ENCODE measurements at regions not wholly inside any gene's neighbourhood (a gene's known extent, or its start where the extent isn't known, plus 50 kb on each side); places are given as distances from the start of the nearest gene placed in this dataset.

DNA sequence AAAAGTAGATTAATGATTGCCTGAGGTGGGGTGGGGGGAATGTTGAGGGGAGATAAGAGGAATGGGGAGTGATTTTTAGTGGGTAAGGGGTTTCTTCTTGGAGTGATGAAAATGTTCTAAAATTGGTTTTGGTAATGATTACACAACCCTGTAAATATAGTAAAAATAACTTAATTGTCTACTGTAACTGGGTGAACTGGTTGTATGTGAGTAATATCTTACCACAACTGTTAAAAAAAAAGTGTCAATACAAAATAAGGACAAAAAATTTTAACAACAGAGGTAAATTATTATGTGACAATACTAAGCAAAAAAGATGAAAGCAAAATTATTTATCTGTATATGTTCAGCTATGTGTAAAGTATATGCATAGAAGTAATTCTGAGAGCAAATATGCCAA lies 86.3 kb upstream of the RASSF8 start:
- no peak for TF ChIP-seq YY1 (IDR thresholded peaks at IDR 0.05; ENCODE audit: low read depth)
- TF ChIP-seq CEBPB (IDR thresholded peaks at IDR 0.05), result no peak
- no peak for TF ChIP-seq RAD21 (IDR thresholded peaks at IDR 0.05; ENCODE audit: low read depth)
- no peak for TF ChIP-seq FOXM1 (IDR thresholded peaks at IDR 0.05; ENCODE audit: borderline replicate concordance, low read depth)
- TF ChIP-seq ZBTB7A (IDR thresholded peaks at IDR 0.05; ENCODE audit: low read depth), result no peak
- TF ChIP-seq EP300 (IDR thresholded peaks at IDR 0.05; ENCODE audit: borderline replicate concordance), result no peak
- TF ChIP-seq NFIC (IDR thresholded peaks at IDR 0.05), result no peak
- TF ChIP-seq TCF12 (IDR thresholded peaks at IDR 0.05; ENCODE audit: low read depth), result no peak
- TF ChIP-seq, protein P1, sequence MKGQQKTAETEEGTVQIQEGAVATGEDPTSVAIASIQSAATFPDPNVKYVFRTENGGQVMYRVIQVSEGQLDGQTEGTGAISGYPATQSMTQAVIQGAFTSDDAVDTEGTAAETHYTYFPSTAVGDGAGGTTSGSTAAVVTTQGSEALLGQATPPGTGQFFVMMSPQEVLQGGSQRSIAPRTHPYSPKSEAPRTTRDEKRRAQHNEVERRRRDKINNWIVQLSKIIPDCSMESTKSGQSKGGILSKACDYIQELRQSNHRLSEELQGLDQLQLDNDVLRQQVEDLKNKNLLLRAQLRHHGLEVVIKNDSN (IDR thresholded peaks at IDR 0.05), result no peak
- no peak for TF ChIP-seq TAF1 (IDR thresholded peaks at IDR 0.05; ENCODE audit: low read depth)
- no peak for TF ChIP-seq CREB1 (IDR thresholded peaks at IDR 0.05; ENCODE audit: low read depth)
- TF ChIP-seq, protein P2, sequence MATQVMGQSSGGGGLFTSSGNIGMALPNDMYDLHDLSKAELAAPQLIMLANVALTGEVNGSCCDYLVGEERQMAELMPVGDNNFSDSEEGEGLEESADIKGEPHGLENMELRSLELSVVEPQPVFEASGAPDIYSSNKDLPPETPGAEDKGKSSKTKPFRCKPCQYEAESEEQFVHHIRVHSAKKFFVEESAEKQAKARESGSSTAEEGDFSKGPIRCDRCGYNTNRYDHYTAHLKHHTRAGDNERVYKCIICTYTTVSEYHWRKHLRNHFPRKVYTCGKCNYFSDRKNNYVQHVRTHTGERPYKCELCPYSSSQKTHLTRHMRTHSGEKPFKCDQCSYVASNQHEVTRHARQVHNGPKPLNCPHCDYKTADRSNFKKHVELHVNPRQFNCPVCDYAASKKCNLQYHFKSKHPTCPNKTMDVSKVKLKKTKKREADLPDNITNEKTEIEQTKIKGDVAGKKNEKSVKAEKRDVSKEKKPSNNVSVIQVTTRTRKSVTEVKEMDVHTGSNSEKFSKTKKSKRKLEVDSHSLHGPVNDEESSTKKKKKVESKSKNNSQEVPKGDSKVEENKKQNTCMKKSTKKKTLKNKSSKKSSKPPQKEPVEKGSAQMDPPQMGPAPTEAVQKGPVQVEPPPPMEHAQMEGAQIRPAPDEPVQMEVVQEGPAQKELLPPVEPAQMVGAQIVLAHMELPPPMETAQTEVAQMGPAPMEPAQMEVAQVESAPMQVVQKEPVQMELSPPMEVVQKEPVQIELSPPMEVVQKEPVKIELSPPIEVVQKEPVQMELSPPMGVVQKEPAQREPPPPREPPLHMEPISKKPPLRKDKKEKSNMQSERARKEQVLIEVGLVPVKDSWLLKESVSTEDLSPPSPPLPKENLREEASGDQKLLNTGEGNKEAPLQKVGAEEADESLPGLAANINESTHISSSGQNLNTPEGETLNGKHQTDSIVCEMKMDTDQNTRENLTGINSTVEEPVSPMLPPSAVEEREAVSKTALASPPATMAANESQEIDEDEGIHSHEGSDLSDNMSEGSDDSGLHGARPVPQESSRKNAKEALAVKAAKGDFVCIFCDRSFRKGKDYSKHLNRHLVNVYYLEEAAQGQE (IDR thresholded peaks at IDR 0.05; ENCODE audit: low read depth), result no peak
- TF ChIP-seq, protein P3, sequence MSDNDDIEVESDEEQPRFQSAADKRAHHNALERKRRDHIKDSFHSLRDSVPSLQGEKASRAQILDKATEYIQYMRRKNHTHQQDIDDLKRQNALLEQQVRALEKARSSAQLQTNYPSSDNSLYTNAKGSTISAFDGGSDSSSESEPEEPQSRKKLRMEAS (IDR thresholded peaks at IDR 0.05), result no peak
